Skin epidermis (tissue), 12 donors: ENCODE measurements at regions not wholly inside any gene's neighbourhood (a gene's known extent, or its start where the extent isn't known, plus 50 kb on each side); places are given as distances from the start of the nearest gene placed in this dataset.
A peak's percentile ranks its signal among the peaks of the same experiment; 100 is the strongest.

Experiments used
- H3K27ac ChIP-seq, 21 experiments: fragments of 200-600 bp; sonication (generic) in 11 of 21; one replicate each; pipeline ENCODE4 v1.5.0; 2020; ENCODE audit warnings: mild to moderate bottlenecking in 3 of 21, inconsistent platforms in 2 of 21, moderate library complexity in 2 of 21
- H3K4me3 ChIP-seq, 7 experiments: fragments of 200-600 bp; sonication (generic) in 2 of 7; one replicate each; pipeline ENCODE4 v1.5.0; 2020; ENCODE audit warnings: inconsistent platforms in 2 of 7, mild to moderate bottlenecking in 2 of 7, moderate library complexity in 1 of 7

DNA sequence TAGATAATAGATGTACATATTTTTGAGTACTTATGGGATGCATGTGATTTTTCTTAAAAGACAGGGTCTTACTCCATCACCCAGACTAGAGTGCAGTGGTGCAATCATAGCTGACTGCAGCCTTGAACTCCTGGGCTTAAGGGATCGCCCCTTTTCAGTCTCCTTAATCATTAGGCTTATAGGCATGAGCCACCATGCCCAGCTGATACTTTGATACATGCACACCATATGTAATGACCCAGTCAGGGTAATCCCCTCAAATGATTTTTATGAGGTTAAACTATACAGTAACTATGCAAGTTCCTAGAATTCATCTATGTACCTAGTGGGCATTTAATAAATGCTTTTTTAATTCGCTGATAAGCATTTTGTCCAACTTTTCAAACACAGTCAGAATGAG is 292.3 kb downstream of the DTWD2 start:
- Histone ChIP-seq H3K27ac (no peak overlapping the region), H3K4me3 (no peak overlapping the region)

DNA sequence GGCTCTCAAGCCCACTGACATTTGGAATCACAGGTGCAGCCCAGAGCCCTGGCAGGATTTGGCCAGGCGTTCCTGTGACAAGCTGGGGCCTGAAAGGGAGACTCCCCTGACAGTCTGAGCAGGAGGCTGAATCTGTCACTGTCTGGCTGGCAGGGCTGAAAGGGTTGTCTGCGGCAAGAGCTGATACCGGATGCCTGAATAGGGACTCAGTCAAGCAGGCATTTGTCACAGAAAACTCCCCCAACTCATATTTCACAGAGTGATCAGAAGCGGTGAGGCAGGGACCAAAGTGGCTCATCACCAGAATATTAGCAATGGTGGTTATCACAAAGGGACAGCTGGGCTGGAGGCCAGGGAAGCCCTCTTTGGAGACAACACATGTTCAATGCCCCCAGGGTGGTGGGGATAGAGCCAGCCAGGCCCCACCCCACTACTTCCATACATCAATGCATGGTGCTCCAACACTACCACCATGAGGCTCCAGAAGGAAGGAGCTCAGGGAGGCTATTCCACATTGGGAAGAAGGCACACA is 295.5 kb downstream of the DTWD2 start:
- H3K27ac ChIP-seq, result no peak overlapping the region

DNA sequence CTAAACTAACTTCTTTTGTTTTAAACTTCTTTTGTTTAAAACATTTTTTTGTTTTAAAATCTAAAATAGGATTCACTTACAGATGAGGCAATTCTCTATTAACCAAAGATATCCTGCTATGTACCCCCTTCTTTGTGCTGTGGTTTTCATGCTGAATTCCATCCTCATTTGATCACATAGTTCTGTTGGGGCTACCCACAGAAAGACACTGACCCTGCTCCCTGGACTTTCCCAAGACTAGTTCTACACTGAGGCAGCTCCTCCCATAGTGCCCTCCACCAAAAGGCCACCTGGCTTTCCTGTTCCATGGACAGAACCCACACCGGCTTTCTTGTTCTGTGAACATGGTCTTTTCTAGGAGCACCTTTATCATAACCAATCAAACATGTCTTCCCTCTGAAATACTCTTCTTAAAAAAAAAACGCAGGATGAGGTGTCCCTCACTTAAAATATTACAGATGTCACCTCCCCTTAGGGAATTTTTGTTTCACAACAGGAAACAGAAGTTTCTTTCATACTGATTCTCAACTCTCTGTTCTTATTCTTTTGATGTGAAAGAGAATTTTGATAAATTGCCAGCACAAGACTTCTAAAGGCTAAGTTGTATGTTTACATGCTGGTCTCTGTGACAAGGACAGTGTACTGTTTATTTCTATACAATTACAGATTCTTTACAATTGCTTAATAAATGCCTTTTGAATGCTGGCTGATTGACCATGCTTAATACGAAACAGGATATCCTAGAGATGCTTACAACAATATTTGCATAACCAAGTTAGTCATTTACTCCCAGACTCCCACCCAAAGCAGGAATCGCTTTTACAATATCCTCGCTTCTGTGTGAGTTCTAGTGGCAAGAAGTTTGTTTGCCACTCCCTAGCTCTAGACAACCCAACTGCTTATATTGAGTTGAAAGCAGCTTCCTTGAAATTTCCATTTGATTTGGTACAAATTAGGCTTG is 300.4 kb downstream of the DTWD2 start:
- H3K27ac ChIP-seq, result peak overlapping the region in 7 of 21 experiments; percentile 33 to 80 (median 40)
- no peak overlapping the region for H3K4me3 ChIP-seq

More for the DNA sequence above, 295.5 kb downstream of the DTWD2 start:
- no peak overlapping the region for H3K4me3 ChIP-seq

DNA sequence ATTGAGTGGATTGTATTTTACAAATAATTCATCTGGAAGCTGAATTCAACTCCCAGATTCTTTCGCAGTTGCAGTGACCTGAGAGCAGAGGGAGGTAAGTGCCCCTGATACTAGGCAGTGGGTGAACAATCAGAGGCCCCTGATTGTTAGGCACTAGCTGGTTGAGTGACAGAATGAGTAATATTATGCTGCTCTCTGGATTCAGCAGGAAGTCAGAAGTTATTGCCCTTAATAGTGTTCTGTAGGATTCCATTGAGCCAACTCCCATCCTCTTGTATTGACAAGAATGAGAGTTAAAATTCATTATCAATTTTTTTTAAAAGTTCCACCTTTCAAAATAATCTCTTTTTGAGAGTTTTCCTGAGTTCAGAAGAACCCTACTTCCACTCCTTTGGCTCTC is 301.2 kb downstream of the DTWD2 start:
- Histone ChIP-seq H3K4me3 (no peak overlapping the region), H3K27ac (peak overlapping the region in 7 of 21 experiments; percentile 31 to 80 (median 35))

DNA sequence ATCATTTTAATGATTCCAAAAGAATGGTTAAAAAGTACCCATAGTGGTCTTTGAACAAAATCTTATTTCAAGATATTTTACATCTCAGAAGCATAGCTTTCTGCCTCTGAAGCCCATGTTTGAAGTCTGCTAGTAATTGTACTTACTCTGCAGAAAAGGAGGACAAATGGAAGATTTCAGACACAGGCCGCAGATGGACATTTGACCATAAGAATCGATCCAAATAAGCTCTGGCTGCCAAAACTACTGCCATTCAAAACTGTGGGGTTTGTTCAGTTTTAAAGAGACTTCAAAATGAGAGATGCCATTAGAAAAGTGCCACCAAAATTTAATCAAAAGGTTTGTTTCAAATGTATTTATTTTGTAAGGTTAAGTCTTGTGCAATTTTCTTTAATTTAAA is 306.7 kb downstream of the DTWD2 start:
- no peak overlapping the region for H3K4me3 ChIP-seq
- H3K27ac ChIP-seq, result no peak overlapping the region

DNA sequence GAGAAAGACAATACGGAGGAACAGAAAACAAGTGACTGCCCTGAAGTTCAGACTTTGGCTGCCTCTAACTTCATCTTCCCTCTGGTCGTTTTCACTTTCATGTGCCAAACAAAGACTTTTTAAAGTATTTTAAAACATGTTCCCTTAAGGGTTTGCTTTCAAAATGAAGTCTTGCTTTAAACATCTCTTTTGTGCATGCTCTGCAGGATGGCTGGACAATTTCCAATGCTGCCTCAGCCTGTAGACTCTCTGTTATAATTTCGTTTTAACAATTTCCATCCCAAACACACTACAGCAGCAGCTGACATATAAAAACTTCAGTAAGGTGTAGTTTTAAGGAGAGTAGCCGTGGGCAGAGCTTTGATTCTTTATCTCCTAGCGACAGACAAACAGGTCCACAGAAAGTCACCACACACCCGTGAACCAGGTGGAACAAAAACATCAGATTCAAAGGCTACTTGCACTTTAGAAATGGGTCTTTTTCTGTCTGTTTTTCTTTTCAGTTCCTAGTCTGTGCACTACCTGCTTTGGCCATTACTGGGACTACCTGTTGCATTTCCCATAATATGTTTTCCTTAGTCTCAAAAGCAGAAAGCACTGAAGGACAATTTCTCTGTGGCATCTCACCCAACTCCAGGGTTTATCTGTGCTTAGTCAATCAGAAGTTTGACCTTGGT is 308.9 kb downstream of the DTWD2 start:
- no peak overlapping the region for H3K4me3 ChIP-seq
- H3K27ac ChIP-seq, result no peak overlapping the region

DNA sequence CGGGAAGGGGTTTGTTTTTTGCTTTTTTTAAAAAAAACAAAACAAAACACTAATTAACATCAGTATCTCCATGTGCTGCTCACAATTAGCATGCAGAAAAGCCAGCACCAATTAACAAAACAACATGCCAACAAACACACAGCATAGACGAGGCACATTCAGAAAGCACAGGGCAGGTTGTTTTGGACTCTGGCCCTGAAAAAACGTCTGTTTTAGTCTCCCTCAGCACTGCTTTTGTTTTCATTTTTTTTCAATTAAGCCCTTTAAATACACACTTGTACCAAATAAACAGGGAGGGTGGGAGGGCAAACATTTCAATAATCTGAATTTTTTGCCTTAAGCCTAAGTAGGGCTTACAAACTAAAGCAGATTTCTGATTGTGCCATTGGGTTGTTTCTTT is 309.6 kb downstream of the DTWD2 start:
- Histone ChIP-seq H3K27ac (no peak overlapping the region), H3K4me3 (no peak overlapping the region)

DNA sequence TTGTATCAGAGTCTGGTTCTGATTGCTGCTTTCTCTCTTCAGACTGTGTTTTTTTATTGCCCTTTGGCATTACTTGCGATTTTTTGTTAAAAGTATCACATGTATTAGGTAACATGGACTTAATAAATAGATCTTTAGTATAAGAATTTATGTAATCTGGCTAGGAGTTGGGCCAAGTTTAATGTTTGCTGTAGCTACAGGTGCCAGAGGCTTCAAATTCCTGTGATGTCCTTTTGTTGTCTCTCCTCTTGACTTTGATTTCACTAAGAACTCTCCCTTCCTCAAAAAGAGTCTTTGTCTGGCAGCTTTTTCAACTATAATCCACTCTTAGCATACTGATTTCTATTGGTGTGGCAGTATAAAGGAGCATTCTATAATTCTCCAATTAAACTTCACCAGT is 313.1 kb downstream of the DTWD2 start:
- no peak overlapping the region for H3K4me3 ChIP-seq
- no peak overlapping the region for H3K27ac ChIP-seq

DNA sequence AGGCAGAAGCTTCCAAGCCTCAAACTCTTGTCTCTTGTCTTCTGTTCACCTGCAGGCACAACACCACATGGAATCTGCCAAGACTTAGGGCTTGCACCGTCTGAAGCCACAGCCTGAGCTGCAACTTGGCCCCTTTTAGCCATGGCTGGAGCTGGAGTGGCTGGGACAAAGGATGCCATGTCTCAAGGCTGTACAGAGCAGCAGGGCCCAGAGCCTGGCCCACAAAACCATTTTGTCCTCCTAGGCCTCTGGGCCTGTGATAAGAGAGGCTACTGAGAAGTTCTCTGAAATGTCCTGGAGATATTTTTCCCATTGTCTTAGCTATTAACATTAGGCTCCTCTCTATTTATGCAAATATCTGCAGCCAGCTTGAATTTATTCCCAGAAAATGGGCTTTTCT is 330.8 kb downstream of the DTWD2 start:
- no peak overlapping the region for H3K4me3 ChIP-seq
- H3K27ac ChIP-seq, result no peak overlapping the region

DNA sequence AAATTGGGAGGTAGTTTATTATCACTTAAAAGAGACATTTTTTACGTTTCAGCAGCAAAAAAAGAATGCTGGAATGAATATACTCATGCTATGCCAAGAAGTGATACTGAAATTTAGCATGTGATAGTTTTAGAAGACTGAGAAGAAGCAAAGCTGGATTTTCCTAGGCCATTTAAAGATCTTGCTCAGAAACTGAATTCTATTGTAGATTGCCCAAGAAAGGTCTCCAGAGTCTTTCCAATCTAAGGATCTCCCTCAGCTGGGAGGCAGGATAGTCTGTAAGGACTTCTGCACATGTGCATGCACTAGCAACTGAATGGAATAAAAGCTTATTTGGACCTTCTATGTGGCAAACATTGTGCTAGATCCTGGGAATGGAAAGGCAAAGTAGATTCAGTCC is 334.5 kb downstream of the DTWD2 start:
- no peak overlapping the region for H3K4me3 ChIP-seq

DNA sequence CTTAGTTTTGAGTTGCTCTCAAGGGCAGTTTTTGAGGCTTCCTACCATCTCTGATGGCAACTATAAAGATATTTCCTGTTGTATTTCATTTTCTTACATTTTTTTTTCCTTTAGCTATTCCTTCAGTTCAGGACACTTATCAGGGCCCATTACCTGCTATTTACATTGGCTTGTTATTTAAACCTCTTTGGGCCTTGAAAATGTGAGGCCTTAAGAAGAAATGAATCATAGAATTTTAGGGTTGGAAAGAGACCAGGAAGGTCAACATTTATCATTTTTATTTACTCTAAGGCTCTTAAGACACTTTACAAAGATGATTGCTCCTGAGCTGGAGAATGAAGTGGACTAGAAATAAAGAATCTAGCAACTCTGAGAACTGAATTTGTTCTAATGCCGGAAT is 335.2 kb downstream of the DTWD2 start:
- Histone ChIP-seq H3K4me3 (no peak overlapping the region), H3K27ac (no peak overlapping the region)

More for the DNA sequence above, 334.5 kb downstream of the DTWD2 start:
- H3K27ac ChIP-seq, result no peak overlapping the region

DNA sequence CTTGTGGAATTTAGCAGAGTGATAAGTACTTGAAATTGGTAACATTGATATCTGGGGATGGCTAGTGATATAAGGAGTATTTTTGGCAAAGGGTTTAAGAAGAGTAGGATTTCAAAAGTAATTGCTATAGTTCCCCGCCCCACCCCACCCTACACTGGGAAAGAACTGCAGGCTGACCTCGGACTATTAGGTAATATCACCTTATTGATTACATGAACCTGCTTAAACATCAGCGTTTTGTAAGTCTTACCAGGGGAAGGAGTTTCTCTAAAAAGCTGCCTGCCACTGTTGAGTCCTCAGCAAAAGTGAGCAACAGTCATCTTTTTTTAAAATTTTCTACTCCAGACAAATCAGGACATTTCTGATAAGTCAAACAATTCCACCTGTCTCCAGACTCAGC is 337.3 kb downstream of the DTWD2 start:
- H3K27ac ChIP-seq, result no peak overlapping the region
- no peak overlapping the region for H3K4me3 ChIP-seq

DNA sequence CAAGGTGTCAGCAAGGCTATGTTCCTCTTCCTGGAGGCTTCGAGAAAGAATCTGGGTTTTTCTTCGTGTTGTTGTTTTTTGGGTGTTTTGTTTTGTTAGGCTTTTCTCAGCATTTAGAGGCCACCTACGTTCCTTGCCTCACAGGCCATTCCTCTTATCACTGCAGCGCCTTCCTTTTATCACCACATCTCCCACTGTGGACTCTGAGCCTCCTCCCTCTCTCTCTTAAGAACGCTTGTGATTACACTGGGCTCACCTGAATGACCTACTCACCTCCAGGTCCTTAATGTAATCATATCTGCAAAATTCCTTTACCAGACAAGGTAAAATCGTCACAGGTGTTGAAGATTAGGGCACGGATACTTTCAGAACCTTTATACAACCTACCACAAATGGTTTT is 340.8 kb downstream of the DTWD2 start:
- Histone ChIP-seq H3K27ac (no peak overlapping the region), H3K4me3 (no peak overlapping the region)

DNA sequence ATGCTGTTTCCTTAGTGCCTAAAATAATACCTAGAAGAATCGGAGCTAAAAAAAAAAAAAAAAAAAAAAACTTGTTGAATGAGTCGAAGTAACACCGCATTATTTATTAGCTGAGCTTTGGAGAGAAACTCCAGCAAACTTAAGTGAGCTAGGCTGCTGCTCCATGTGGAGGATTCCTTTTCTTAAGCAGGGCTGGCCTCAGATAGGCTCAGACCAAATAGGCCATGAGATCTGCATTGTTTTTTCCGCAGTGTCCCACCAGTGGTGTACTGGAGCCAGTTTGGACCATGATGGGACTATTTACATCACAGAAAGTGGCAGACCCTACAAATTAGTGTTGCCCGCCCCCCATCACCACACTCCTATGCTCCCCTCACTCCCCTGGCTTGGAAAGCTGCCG is 341.4 kb downstream of the DTWD2 start:
- Histone ChIP-seq H3K27ac (no peak overlapping the region), H3K4me3 (no peak overlapping the region)

DNA sequence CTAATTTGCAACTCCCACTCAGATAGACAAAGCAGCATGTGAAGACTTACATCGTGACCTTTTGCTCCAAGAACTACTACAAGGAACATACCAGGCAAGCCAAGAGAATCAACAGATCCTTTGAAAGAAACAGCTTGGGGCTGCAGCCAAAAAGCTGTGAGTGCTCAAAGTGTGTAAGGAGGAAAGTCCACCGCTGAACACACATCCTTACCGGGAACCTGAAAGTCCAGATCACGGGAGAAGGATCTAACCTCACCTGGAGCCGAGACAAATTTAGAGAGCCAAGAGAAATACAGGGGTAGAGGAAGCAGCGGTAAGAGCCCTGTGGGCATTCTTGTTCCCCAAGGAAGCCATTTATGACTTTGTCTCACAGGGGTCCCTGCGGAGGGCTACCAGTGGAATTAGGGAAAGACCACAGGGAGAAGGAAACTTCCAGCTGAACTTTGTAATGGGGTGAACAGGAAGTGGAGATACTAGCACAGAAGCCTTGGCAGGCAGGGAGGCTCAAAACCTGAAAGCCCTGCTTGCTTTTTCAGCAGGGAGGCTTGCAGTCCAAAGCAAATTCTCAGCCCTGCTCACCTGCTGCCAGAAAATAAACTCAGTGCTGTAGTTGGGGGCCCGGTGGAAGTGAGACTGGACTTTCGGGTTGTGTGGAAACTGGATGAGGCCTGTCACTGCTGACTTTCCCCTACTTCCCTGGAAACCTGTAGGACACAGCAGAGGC is 350.2 kb downstream of the DTWD2 start:
- Histone ChIP-seq H3K27ac (no peak overlapping the region), H3K4me3 (no peak overlapping the region)

DNA sequence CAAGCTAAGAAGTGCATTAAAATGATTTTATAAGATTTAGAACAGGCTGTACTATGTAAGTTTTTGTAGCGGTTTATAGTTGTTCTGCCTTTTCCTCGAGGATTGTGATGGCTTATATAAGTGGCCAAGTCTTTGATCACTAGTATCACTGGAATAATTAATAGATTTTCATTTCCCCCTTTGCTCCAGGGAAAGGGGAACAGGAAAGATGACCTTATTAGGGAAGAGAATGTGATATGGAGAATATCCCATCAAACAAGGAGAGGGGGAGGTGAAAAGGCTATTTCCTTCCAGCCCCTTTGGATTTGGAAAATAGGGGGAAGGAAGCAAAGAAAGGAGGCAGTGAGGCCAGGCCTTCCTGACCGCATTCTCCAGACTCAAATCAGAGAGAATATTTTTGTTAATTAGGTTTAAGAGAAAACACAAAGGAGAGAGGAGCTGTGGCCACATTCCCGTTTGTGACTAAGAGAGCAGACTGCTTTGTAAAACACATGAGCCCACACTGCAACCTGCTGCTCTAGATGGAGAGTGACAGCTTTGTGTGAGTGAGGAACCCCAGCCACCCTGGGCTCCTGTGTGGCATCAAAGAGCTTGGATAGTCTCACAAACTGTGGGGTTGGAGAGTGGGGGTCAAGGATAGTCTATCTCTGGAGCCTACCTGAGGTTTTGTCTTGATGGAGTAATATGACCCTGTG is 359.5 kb downstream of the DTWD2 start:
- H3K4me3 ChIP-seq, result no peak overlapping the region
- no peak overlapping the region for H3K27ac ChIP-seq

DNA sequence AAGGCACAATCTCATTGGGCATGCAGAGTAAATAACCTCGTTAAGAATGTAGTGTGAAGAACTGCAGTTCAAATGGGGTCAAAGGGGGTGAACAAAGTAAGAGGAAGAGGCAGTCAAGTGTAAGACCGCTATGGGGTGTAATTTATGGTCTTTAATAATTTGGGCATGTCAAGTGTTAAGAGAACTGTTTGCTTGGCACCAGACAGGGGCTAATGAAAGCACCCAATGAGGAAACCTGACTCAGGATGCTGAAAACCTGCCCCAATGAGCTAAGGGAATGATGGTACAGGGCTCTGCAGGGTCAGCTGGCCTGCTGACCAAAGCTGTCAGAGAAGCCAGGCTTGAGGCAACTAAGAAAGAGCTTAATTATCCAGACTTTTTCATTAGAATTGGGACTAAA is 368.1 kb downstream of the DTWD2 start:
- Histone ChIP-seq H3K4me3 (no peak overlapping the region), H3K27ac (no peak overlapping the region)

DNA sequence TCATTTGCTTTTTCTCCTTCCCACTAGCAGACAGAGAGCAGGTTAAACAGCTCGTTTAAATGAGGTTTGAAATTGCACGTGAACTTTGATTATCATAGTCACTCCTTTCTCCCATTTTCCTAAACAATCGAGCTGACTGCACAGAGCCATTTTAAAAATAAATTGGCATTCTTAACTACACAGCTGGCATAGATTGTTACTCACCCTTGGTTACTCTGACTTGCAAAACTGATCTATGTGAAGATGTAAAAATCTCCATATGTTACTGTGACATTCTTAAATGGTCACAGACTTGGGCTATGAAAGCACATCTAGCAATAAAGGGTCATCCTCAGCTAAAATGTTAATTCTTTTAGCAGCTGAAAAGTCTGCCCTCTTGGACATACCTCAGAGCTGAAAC is 368.5 kb downstream of the DTWD2 start:
- H3K27ac ChIP-seq, result no peak overlapping the region
- no peak overlapping the region for H3K4me3 ChIP-seq

DNA sequence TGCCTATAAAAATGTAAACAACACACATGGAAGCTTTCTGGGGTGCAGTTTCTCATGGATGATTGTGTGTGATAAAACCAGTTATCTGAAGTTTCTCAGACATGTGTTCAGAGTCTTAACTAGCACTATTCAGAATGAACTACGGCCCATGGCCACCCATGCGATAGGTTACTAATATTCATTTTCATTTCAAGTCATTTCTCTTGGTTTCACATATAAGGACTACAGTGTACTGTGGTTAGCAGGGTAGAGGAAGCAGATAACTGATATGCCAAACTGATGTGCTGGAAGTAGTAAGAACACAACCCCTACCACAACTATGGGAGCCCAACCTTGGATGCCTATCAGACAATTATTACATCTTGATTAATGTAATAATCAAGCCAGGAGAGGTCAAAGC is 372.1 kb downstream of the DTWD2 start:
- Histone ChIP-seq H3K27ac (no peak overlapping the region), H3K4me3 (no peak overlapping the region)
